IMR-90 (cell line): ENCODE measurements at regions not wholly inside any gene's neighbourhood (a gene's known extent, or its start where the extent isn't known, plus 50 kb on each side); places are given as distances from the start of the nearest gene placed in this dataset.

Experiments used
- ATAC-seq: fragments of 200-7000 bp; cut with Tn5 transposase; 2 replicates; pipeline ENCODE4 v1.9.1; 2020; ENCODE audit warnings: low read depth, mild to moderate bottlenecking, moderate library complexity
- BruUV-seq: library from RNA; stranded (reverse); fragments of 400-500 nt; replicated peaks from 2 replicates; lab custom pipeline; 2021; lab: Mats Ljungman, UMichigan
- CTCF ChIA-PET: fragments of 300-600 bp; formaldehyde crosslinking; extraction: SDS; loops from one replicate; lab custom pipeline; 2021; ENCODE audit warnings: antibody characterized with exemption; lab: Yijun Ruan, JAX
- POLR2A ChIA-PET: fragments of 300-600 bp; sonication (Branson Sonifier 250); formaldehyde crosslinking; loops from one replicate; lab custom pipeline; 2022; ENCODE audit warnings: antibody characterized with exemption; ENCODE audit not compliant: unreplicated experiment; lab: Charles Lee
- DNase-seq: peaks from one replicate; pipeline ENCODE4 v3.0.0; 2013
- H2AFZ ChIP-seq: replicated peaks from 2 replicates; pipeline ENCODE3; 2013; ENCODE audit warnings: low read length, mild to moderate bottlenecking; ENCODE audit not compliant: poor library complexity
- H2AK5ac ChIP-seq: 2 replicates; pipeline ENCODE4 v1.6.1; 2013; ENCODE audit warnings: low read depth, low read length, inconsistent platforms
- H2AK9ac ChIP-seq: replicated peaks from 2 replicates; pipeline ENCODE3; 2013; ENCODE audit warnings: mild to moderate bottlenecking, low read depth, low read length, moderate library complexity; ENCODE audit not compliant: poor library complexity
- H2BK120ac ChIP-seq: 2 replicates; pipeline ENCODE4 v1.6.1; 2013; ENCODE audit warnings: low read depth, low read length, inconsistent platforms
- H2BK15ac ChIP-seq: 3 replicates; pipeline ENCODE4 v1.6.1; 2013; ENCODE audit warnings: low read depth, low read length, inconsistent platforms
- H2BK20ac ChIP-seq: 2 replicates; pipeline ENCODE4 v1.6.1; 2013; ENCODE audit warnings: low read depth, mild to moderate bottlenecking, inconsistent platforms, low read length, moderate library complexity
- H2BK5ac ChIP-seq: 2 replicates; pipeline ENCODE4 v1.6.1; 2013; ENCODE audit warnings: mild to moderate bottlenecking, low read depth, low read length, inconsistent platforms; ENCODE audit not compliant: poor library complexity, severe bottlenecking
- H3K14ac ChIP-seq: replicated peaks from 2 replicates; pipeline ENCODE4 v1.6.1; 2013; ENCODE audit warnings: low read depth, low read length, inconsistent platforms
- H3K18ac ChIP-seq: 2 replicates; pipeline ENCODE4 v1.6.1; 2013; ENCODE audit warnings: low read depth, low read length, control low read depth
- H3K23ac ChIP-seq: 2 replicates; pipeline ENCODE4 v1.6.1; 2013; ENCODE audit warnings: low read depth, low read length, inconsistent platforms
- H3K27ac ChIP-seq: 2 replicates; pipeline ENCODE4 v1.5.1; 2013; ENCODE audit warnings: mild to moderate bottlenecking, control low read depth, low read length; ENCODE audit not compliant: insufficient read depth
- H3K27me3 ChIP-seq: 2 replicates; pipeline ENCODE4 v1.6.1; 2013; ENCODE audit warnings: low read length; ENCODE audit not compliant: control insufficient read depth, insufficient read depth
- H3K36me3 ChIP-seq: 2 replicates; pipeline ENCODE4 v1.6.1; 2013; ENCODE audit warnings: low read length, mixed read lengths; ENCODE audit not compliant: control insufficient read depth, insufficient read depth
- H3K4ac ChIP-seq: 2 replicates; pipeline ENCODE4 v1.6.1; 2013; ENCODE audit warnings: low read depth, low read length, inconsistent platforms
- H3K4me1 ChIP-seq: 2 replicates; pipeline ENCODE4 v1.6.1; 2013; ENCODE audit warnings: low read length, mixed read lengths; ENCODE audit not compliant: control insufficient read depth, insufficient read depth
- H3K4me2 ChIP-seq: 2 replicates; pipeline ENCODE4 v1.6.1; 2013; ENCODE audit warnings: low read depth, mild to moderate bottlenecking, control low read depth, low read length, moderate library complexity
- H3K4me3 ChIP-seq: 2 replicates; pipeline ENCODE4 v1.5.1; 2013; ENCODE audit warnings: low read depth, mild to moderate bottlenecking, control low read depth, low read length, moderate library complexity; ENCODE audit not compliant: insufficient read depth
- H3K56ac ChIP-seq: 2 replicates; pipeline ENCODE4 v1.6.1; 2013; ENCODE audit warnings: low read length, inconsistent platforms; ENCODE audit not compliant: insufficient read depth; ENCODE audit errors: extremely low read depth
- H3K79me1 ChIP-seq, 2 experiments: 2 replicates each; pipeline ENCODE4 v1.6.1; 2013; ENCODE audit warnings: low read length in 2 of 2, inconsistent platforms in 1 of 2, low read depth in 1 of 2
- H3K9ac ChIP-seq: 2 replicates; pipeline ENCODE4 v1.6.1; 2013; ENCODE audit warnings: low read depth, low read length, control low read depth
- H3K9me1 ChIP-seq: 2 replicates; pipeline ENCODE4 v1.6.1; 2013; ENCODE audit warnings: low read length, inconsistent platforms; ENCODE audit not compliant: insufficient read depth
- H3K9me3 ChIP-seq: 2 replicates; pipeline ENCODE4 v1.6.1; 2013; ENCODE audit warnings: low read length; ENCODE audit not compliant: control insufficient read depth, insufficient read depth
- H4K20me1 ChIP-seq: 2 replicates; pipeline ENCODE4 v1.6.1; 2013; ENCODE audit warnings: low read length, inconsistent platforms; ENCODE audit not compliant: insufficient read depth
- H4K5ac ChIP-seq: 2 replicates; pipeline ENCODE4 v1.6.1; 2013; ENCODE audit warnings: mild to moderate bottlenecking, low read depth, low read length, control low read depth
- H4K8ac ChIP-seq, 2 experiments: 2 replicates each; pipeline ENCODE4 v1.6.1; 2013; ENCODE audit warnings: low read depth in 2 of 2, low read length in 2 of 2, control low read depth in 1 of 2, inconsistent platforms in 1 of 2
- H4K91ac ChIP-seq: 2 replicates; pipeline ENCODE4 v1.6.1; 2013; ENCODE audit warnings: low read depth, low read length, inconsistent platforms; ENCODE audit not compliant: insufficient read depth
- BHLHE40 ChIP-seq: fragments of 150-350 bp; IDR thresholded peaks from 2 replicates; pipeline ENCODE4 v1.6.1; 2016; ENCODE audit warnings: mild to moderate bottlenecking, low read depth, low read length
- CEBPB ChIP-seq: IDR thresholded peaks from 2 replicates; pipeline ENCODE4 v1.6.1; 2012; ENCODE audit warnings: low read depth, low read length, improper control_type of control experiment
- MAFK ChIP-seq: IDR thresholded peaks from 2 replicates; pipeline ENCODE4 v1.6.1; 2012; ENCODE audit warnings: low read depth, low read length, improper control_type of control experiment
- MXI1 ChIP-seq: IDR thresholded peaks from 2 replicates; pipeline ENCODE4 v1.6.1; 2012; ENCODE audit warnings: low read depth, mild to moderate bottlenecking, low read length, moderate library complexity, borderline replicate concordance
- WGBS, 2 experiments: methylation state at CpG; one replicate each; pipeline versions ENCODE4 v1.1.5 to v1.1.7; 2013; ENCODE audit warnings: missing lambda C conversion rate in 2 of 2; ENCODE audit not compliant: insufficient read length in 1 of 2; ENCODE audit errors: extremely low coverage in 2 of 2; 5-methylcytosine and 5-hydroxymethylcytosine counted together
- dilution Hi-C: fragments of 300-500 bp; cut with HindIII; formaldehyde crosslinking; loops from one replicate; pipeline ENCODE4 v1.14.3; 2018; ENCODE audit warnings: low sequenced_read_pairs; ENCODE audit not compliant: unreplicated experiment
- in situ Hi-C: fragments of 300-500 bp; cut with MboI; formaldehyde crosslinking; loops from 3 replicates; pipeline ENCODE4 v1.14.3; 2019; ENCODE audit warnings: low sequenced_read_pairs, inconsistent platforms, mixed read lengths
- intact Hi-C: fragments of 100-400 bp; cut with micrococcal nuclease; formaldehyde crosslinking; loops from 2 replicates; pipeline ENCODE4 v1.10.0; 2022

- Histone ChIP-seq H3K4me3 (no peak overlapping the region), H3K27ac (no peak overlapping the region)
- intact Hi-C loops: loop anchor here (5.0 kb wide), 1 partner anchor 598 kb away; no protein-coding TSS in a partner anchor
Observed at GRCh38 chr6:135774006-135774405, 77.5 kb upstream of the PDE7B start.

More at GRCh38 chr6:135774006-135774405, 77.5 kb upstream of the PDE7B start:
- Histone ChIP-seq H2AFZ (no peak overlapping the region), H3K79me1 (no peaks in the 10 kb centered on the region), H2BK120ac (no peak overlapping the region), H4K8ac (no peak overlapping the region), H2BK20ac (no peak overlapping the region), H2AK5ac (no peak overlapping the region), H4K20me1 (no peaks in the 10 kb centered on the region), H3K4me1 (no peaks in the 10 kb centered on the region), H4K5ac (no peak overlapping the region), H3K18ac (no peak overlapping the region), H3K56ac (no peak overlapping the region), H2BK15ac (no peak overlapping the region), H2BK5ac (no peak overlapping the region), H3K27me3 (no peaks in the 10 kb centered on the region), H3K4me2 (no peak overlapping the region), H3K14ac (no peak overlapping the region), H3K4ac (no peak overlapping the region), H2AK9ac (no peak overlapping the region), H3K36me3 (no peaks in the 10 kb centered on the region), H4K91ac (no peak overlapping the region), H3K9me1 (no peaks in the 10 kb centered on the region), H3K9ac (no peak overlapping the region), H3K9me3 (no peaks in the 10 kb centered on the region), H3K23ac (no peak overlapping the region)
- no TSS peak for BruUV-seq
- in situ Hi-C loops: no loop called here
- no peak for ATAC-seq
- no CpG with 5 or more reads among the region's 1 CpG for WGBS, 2 experiments
- POLR2A ChIA-PET: no interaction called here
- dilution Hi-C loops: no loop called here
- CTCF ChIA-PET: no interaction called here
- no peak for DNase-seq
- peak; percentile 77 for TF ChIP-seq MAFK
- TF ChIP-seq BHLHE40: no peak
- no peak for TF ChIP-seq CEBPB
- TF ChIP-seq MXI1: no peak
